OCI-LY3 (cell line): ENCODE measurements at regions not wholly inside any gene's neighbourhood (a gene's known extent, or its start where the extent isn't known, plus 50 kb on each side); places are given as distances from the start of the nearest gene placed in this dataset.

ENCODE experiments used
- H2AFZ ChIP-seq: fragments of 200-600, 300-600 bp; shearing (Covaris generic); 2 replicates; pipeline ENCODE4 v1.6.0; 2014; ENCODE audit warnings: antibody characterized with exemption, low read depth, low read length
- H3K27ac ChIP-seq: fragments of 200-600, 300-600 bp; sonication (generic); 2 replicates; pipeline ENCODE4 v1.5.1; 2014; ENCODE audit warnings: mild to moderate bottlenecking, low read length, moderate library complexity, mixed read lengths
- H3K27me3 ChIP-seq: fragments of 200-600, 300-600 bp; sonication (generic); 2 replicates; pipeline ENCODE4 v1.6.1; 2014; ENCODE audit warnings: low read depth, low read length, mixed read lengths
- H3K36me3 ChIP-seq: fragments of 200-600, 300-600 bp; sonication (generic); replicated peaks from 2 replicates; pipeline ENCODE3; 2014; ENCODE audit warnings: low read depth, low read length, mixed read lengths
- H3K4me1 ChIP-seq: fragments of 300-600, 200-600 bp; sonication (generic); 2 replicates; pipeline ENCODE4 v1.6.1; 2014; ENCODE audit warnings: low read length, mixed read lengths
- H3K4me2 ChIP-seq: fragments of 200-600, 300-600 bp; sonication (generic); 2 replicates; pipeline ENCODE4 v1.6.1; 2014; ENCODE audit warnings: low read length, mixed read lengths
- H3K4me3 ChIP-seq: fragments of 300-600, 200-600 bp; sonication (generic); 2 replicates; pipeline ENCODE4 v1.5.1; 2014; ENCODE audit warnings: antibody characterized with exemption, mild to moderate bottlenecking, low read length, moderate library complexity
- H3K79me2 ChIP-seq: fragments of 300-600, 200-600 bp; shearing (Covaris generic); 2 replicates; pipeline ENCODE4 v1.6.1; 2014; ENCODE audit warnings: mild to moderate bottlenecking, low read length, mixed read lengths
- H3K9ac ChIP-seq: fragments of 300-600, 200-600 bp; shearing (Covaris generic); 2 replicates; pipeline ENCODE4 v1.6.0; 2014; ENCODE audit warnings: mild to moderate bottlenecking, low read length, moderate library complexity
- H3K9me3 ChIP-seq: fragments of 200-600, 300-600 bp; shearing (Covaris generic); 2 replicates; pipeline ENCODE4 v1.6.1; 2014; ENCODE audit warnings: low read length, mixed read lengths; ENCODE audit not compliant: insufficient read depth
- H4K20me1 ChIP-seq: fragments of 200-600, 300-600 bp; sonication (generic); 2 replicates; pipeline ENCODE4 v1.6.1; 2016; ENCODE audit warnings: low read length, mixed read lengths; ENCODE audit not compliant: insufficient read depth
- EZH2phosphoT487 ChIP-seq: fragments of 200-600 bp; shearing (Covaris generic); IDR thresholded peaks from 2 replicates; pipeline ENCODE4 v1.6.1; 2018; ENCODE audit warnings: antibody characterized with exemption, mixed run types, low read depth
- TF ChIP-seq, protein P1 (sequence below): fragments of 200-600, 300-600 bp; sonication (generic); IDR thresholded peaks from 2 replicates; pipeline ENCODE4 v1.5.1; 2014; ENCODE audit warnings: antibody characterized with exemption, low read length, low read depth

DNA sequence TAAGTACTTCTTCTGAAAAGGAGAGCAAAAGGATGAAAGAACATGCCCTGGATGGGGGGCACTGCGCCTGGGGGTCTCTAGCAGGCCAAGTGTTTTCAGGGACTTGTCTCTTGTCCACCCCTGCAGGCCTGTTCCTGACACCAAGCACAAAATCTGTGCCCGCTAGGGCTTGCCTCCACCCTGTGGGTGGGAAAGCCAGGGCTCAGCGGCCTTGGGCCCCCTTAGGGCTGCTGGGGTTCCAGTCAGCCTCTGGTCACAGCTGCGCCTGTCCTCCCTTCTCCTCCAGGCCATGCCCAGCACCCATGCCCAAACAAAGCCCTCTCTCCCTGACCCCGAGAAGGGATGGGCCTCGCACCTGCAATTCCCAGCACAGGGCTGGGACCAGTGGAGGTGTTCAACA is 71.1 kb upstream of the TRPM1 start:
- Histone ChIP-seq H3K4me3 (no peak overlapping the region), H3K36me3 (no peaks in the 10 kb centered on the region), H3K79me2 (no peaks in the 10 kb centered on the region), H3K4me1 (peaks cover 11% of the 10 kb centered on the region; the same call in 1 of the 2 replicates), H3K27me3 (no peaks in the 10 kb centered on the region), H3K9ac (no peak overlapping the region), H2AFZ (no peak overlapping the region), H3K27ac (no peak overlapping the region), H3K4me2 (no peak overlapping the region), H4K20me1 (no peaks in the 10 kb centered on the region), H3K9me3 (no peaks in the 10 kb centered on the region)
- TF ChIP-seq, protein P1, sequence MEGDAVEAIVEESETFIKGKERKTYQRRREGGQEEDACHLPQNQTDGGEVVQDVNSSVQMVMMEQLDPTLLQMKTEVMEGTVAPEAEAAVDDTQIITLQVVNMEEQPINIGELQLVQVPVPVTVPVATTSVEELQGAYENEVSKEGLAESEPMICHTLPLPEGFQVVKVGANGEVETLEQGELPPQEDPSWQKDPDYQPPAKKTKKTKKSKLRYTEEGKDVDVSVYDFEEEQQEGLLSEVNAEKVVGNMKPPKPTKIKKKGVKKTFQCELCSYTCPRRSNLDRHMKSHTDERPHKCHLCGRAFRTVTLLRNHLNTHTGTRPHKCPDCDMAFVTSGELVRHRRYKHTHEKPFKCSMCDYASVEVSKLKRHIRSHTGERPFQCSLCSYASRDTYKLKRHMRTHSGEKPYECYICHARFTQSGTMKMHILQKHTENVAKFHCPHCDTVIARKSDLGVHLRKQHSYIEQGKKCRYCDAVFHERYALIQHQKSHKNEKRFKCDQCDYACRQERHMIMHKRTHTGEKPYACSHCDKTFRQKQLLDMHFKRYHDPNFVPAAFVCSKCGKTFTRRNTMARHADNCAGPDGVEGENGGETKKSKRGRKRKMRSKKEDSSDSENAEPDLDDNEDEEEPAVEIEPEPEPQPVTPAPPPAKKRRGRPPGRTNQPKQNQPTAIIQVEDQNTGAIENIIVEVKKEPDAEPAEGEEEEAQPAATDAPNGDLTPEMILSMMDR, result no peak
- no peak for TF ChIP-seq EZH2phosphoT487

DNA sequence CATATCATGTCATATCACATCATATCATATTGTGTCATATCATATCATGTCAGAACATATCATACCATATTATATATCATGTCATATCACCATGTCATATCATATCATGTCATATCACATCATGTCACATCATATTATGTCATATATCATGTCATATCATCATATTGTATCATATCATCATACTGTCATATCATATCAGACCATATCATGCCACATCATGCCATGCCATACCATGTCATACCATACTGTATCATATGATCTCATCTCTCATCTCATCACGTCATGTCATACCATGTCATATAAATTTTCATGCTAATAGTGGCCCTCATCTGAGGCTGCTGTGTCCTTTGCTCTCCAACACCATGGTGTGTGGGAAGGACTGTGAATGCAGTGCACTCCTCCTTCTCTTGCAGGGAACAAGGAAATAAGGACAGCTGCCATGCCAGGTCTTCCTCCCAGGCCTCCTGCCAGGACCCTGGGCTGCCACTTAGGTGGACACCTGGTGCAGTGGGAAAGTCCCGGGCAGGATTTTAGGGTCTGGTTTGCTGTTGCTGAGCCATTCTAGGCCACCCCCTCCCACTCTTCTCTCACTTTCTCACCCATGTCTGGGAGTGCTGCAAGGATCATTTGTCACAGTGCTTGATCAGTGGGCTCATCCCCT is 72.4 kb upstream of the TRPM1 start:
- no peak overlapping the region for H3K27ac ChIP-seq
- no peak overlapping the region for H3K4me3 ChIP-seq
- no peak for TF ChIP-seq EZH2phosphoT487
- TF ChIP-seq, protein P1, result no peak
- peaks cover 11% of the 10 kb centered on the region; the same call in 1 of the 2 replicates for H3K4me1 ChIP-seq
- no peak overlapping the region for H3K9ac ChIP-seq
- H3K9me3 ChIP-seq, result no peaks in the 10 kb centered on the region
- H2AFZ ChIP-seq, result no peak overlapping the region
- no peaks in the 10 kb centered on the region for H3K27me3 ChIP-seq
- no peak overlapping the region for H3K4me2 ChIP-seq
- H3K79me2 ChIP-seq, result no peaks in the 10 kb centered on the region
- H3K36me3 ChIP-seq, result no peaks in the 10 kb centered on the region
- H4K20me1 ChIP-seq, result no peaks in the 10 kb centered on the region

DNA sequence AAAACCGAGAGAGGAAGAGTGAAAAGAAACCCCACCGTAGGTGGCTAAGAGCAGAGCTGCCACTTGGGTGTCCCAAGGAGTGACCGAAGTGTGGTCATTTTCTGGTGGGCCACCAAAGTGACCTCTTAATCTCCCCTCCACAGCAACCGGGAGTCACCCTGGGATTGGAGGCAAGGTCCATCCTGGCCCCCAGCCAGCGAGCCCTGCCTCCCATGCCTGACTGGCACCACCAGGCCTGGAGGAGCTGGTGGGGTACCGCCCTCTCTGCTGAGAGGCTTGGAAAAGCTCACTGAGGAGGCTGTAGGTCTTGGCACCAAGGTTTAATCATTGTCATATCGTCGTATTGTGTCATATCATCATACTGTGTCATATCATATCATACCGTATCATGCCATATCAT is 74.0 kb upstream of the TRPM1 start:
- H3K4me3 ChIP-seq, result no peak overlapping the region
- no peaks in the 10 kb centered on the region for H4K20me1 ChIP-seq
- H3K9me3 ChIP-seq, result no peaks in the 10 kb centered on the region
- H3K9ac ChIP-seq, result no peak overlapping the region
- H3K27me3 ChIP-seq, result no peaks in the 10 kb centered on the region
- peaks cover 5% of the 10 kb centered on the region; the same call in 1 of the 2 replicates for H3K4me1 ChIP-seq
- H3K36me3 ChIP-seq, result no peaks in the 10 kb centered on the region
- no peaks in the 10 kb centered on the region for H3K79me2 ChIP-seq
- no peak for TF ChIP-seq EZH2phosphoT487
- TF ChIP-seq, protein P1, result no peak
- no peak overlapping the region for H3K27ac ChIP-seq
- H3K4me2 ChIP-seq, result no peak overlapping the region
- no peak overlapping the region for H2AFZ ChIP-seq

DNA sequence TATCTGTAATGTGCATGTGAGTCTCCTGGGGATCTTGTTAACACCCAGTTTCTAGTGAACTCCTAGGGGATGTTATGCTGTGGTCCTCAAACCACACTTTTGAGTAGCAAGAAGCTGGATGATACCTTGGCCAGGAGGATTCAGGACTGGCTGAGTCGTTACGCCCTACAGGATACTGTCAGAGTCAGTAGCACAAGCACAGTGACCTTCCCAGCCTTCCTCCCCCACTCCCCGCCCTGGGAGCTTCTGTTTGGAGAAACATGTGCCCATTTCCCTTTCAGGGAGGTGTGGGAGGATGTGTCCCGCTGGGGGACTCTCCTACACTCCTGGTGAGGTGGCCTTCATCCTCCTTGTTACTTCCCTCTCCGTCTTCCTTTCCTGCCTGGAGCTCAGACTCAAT is 76.4 kb upstream of the TRPM1 start:
- no peak overlapping the region for H3K9ac ChIP-seq

More for the DNA sequence above, 76.4 kb upstream of the TRPM1 start:
- peaks cover 13% of the 10 kb centered on the region; the same call in 1 of the 2 replicates for H3K9me3 ChIP-seq
- peaks cover 5% of the 10 kb centered on the region; the same call in 1 of the 2 replicates for H3K4me1 ChIP-seq
- no peak overlapping the region for H2AFZ ChIP-seq
- H3K36me3 ChIP-seq, result no peaks in the 10 kb centered on the region
- H3K4me2 ChIP-seq, result no peak overlapping the region
- no peaks in the 10 kb centered on the region for H4K20me1 ChIP-seq
- no peaks in the 10 kb centered on the region for H3K79me2 ChIP-seq
- H3K27ac ChIP-seq, result no peak overlapping the region
- no peak for TF ChIP-seq EZH2phosphoT487
- TF ChIP-seq, protein P1, result no peak
- H3K4me3 ChIP-seq, result no peak overlapping the region
- no peaks in the 10 kb centered on the region for H3K27me3 ChIP-seq
